Effector memory CD4-positive, alpha-beta T cell (primary cell): ENCODE measurements at regions not wholly inside any gene's neighbourhood (a gene's known extent, or its start where the extent isn't known, plus 50 kb on each side); places are given as distances from the start of the nearest gene placed in this dataset.

ENCODE experiments used
- DNase-seq, 3 donors: peaks; one replicate each; pipeline ENCODE4 v3.0.0-alpha.2; 2020
- H3K27ac ChIP-seq: 2 replicates; pipeline ENCODE4 v1.7.0; 2013; ENCODE audit warnings: mild to moderate bottlenecking, low read length, moderate library complexity; ENCODE audit not compliant: insufficient read depth, poor library complexity, severe bottlenecking
- H3K27me3 ChIP-seq: replicated peaks from 2 replicates; pipeline ENCODE4 v1.7.0; 2013; ENCODE audit warnings: mild to moderate bottlenecking, low read length; ENCODE audit not compliant: insufficient read depth, control insufficient read depth, poor library complexity, severe bottlenecking
- H3K36me3 ChIP-seq: 2 replicates; pipeline ENCODE4 v1.7.0; 2013; ENCODE audit warnings: mild to moderate bottlenecking, low read length, moderate library complexity; ENCODE audit not compliant: control insufficient read depth, insufficient read depth
- H3K4me1 ChIP-seq: 2 replicates; pipeline ENCODE4 v1.7.0; 2013; ENCODE audit warnings: low read length, mild to moderate bottlenecking; ENCODE audit not compliant: control insufficient read depth, insufficient read depth, poor library complexity, severe bottlenecking
- H3K4me3 ChIP-seq: 2 replicates; pipeline ENCODE4 v1.7.0; 2013; ENCODE audit warnings: low read length, low read depth, mild to moderate bottlenecking; ENCODE audit not compliant: insufficient read depth, poor library complexity, severe bottlenecking
- H3K9me3 ChIP-seq: 2 replicates; pipeline ENCODE4 v1.7.0; 2013; ENCODE audit warnings: mild to moderate bottlenecking, low read length, moderate library complexity; ENCODE audit not compliant: control insufficient read depth

DNA sequence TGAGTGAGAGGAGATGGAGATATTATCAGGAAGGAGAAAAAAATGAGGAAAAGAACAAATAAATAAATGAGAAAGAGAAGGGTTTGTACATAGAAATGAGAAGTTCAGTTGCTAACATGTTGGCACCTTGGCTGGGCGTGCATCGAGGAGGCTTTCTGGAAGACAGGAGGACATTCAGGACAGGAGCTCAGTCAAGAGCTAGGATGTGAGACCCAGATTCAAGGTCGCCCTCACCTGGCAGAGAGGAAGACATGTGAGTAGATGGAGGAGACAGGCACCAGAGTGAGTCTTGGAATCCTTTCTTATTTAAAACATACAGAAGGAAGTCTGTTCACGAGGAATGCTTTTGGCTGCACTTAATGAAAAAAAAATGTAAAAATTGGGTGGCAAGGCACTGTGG, 640.9 kb downstream of the NPHP4 start:
- Histone ChIP-seq H3K27ac (no peak overlapping the region), H3K9me3 (no peaks in the 10 kb centered on the region), H3K4me3 (no peak overlapping the region), H3K36me3 (no peaks in the 10 kb centered on the region), H3K4me1 (no peaks in the 10 kb centered on the region), H3K27me3 (no peaks in the 10 kb centered on the region)
- DNase-seq, result no peak

DNA sequence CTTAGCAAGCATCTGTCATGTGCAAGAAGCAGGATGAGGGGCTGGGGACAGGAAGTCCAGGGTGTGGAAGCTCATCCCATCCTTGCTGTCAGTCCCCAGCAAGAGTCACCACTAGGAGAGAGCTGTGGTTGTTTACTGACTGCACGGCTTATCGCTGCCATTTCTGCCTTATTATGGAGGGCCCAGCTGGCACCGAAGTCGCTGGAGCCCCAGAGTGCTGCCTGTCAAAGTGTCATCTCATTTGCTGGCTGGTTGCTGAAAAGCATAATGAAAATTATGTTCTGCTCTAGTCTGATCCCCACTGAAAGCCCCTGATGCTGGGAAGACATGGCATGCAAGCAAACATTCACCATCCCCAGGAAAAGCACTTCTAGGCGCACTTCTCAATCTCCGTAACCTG, 642.7 kb downstream of the NPHP4 start:
- no peak for DNase-seq
- no peaks in the 10 kb centered on the region for H3K27me3 ChIP-seq
- no peaks in the 10 kb centered on the region for H3K9me3 ChIP-seq
- no peak overlapping the region for H3K4me3 ChIP-seq
- H3K4me1 ChIP-seq, result no peaks in the 10 kb centered on the region
- H3K36me3 ChIP-seq, result no peaks in the 10 kb centered on the region
- H3K27ac ChIP-seq, result no peak overlapping the region

DNA sequence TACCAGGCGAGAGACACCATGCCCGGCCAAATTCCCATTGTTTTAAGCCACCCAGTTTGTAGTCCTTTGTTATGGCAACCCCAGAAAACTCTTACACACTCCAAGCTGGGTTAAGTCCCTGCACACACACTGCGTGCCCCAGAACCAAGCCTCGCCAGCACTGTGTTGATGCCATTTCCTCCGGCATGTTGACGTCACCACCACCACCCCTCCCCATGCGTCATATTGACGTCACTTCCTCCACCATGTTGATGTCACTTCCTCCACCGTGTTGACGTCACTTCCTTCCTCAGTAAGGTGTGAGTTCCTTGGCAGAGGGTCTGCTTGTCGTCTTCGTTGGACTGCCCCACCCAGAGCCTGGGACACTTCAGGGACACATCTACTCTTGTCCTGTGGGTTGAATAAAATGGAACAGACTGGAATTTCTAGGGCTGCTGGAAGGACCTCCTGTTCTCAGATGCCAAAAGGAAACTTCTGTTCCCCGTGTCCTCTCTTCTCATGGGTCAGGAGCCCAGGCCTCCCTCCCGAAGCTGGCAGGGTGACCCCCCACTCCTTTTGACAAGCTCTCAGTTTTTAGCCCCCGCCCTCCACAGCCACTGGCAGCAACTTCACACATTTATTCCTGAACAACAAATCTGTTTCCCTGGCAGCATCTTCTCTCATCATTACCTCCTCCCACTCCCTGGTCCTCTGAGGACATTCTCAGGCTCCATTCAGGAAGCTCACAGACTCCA, 643.3 kb downstream of the NPHP4 start:
- Histone ChIP-seq H3K9me3 (no peaks in the 10 kb centered on the region), H3K36me3 (no peaks in the 10 kb centered on the region), H3K27ac (no peak overlapping the region), H3K4me3 (no peak overlapping the region), H3K4me1 (no peaks in the 10 kb centered on the region), H3K27me3 (no peaks in the 10 kb centered on the region)
- DNase-seq, result no peak

- Histone ChIP-seq H3K27ac (no peak overlapping the region), H3K4me1 (no peaks in the 10 kb centered on the region), H3K4me3 (no peak overlapping the region), H3K27me3 (no peaks in the 10 kb centered on the region), H3K9me3 (no peaks in the 10 kb centered on the region), H3K36me3 (no peaks in the 10 kb centered on the region)
- no peak for DNase-seq
Measured at GRCh38 chr1:5347726-5348125, 644.5 kb downstream of the NPHP4 start.

GRCh38 chr1:5345556-5345955, 646.7 kb downstream of the NPHP4 start:
- Histone ChIP-seq H3K27me3 (no peaks in the 10 kb centered on the region), H3K27ac (no peak overlapping the region), H3K4me1 (no peaks in the 10 kb centered on the region), H3K36me3 (no peaks in the 10 kb centered on the region), H3K4me3 (no peak overlapping the region), H3K9me3 (no peaks in the 10 kb centered on the region)
- no peak for DNase-seq

- Histone ChIP-seq H3K27me3 (no peaks in the 10 kb centered on the region), H3K4me1 (no peaks in the 10 kb centered on the region), H3K36me3 (no peaks in the 10 kb centered on the region), H3K9me3 (no peaks in the 10 kb centered on the region), H3K27ac (no peak overlapping the region), H3K4me3 (no peak overlapping the region)
- no peak for DNase-seq
Measured at GRCh38 chr1:5343256-5344020, 648.8 kb downstream of the NPHP4 start.

DNA sequence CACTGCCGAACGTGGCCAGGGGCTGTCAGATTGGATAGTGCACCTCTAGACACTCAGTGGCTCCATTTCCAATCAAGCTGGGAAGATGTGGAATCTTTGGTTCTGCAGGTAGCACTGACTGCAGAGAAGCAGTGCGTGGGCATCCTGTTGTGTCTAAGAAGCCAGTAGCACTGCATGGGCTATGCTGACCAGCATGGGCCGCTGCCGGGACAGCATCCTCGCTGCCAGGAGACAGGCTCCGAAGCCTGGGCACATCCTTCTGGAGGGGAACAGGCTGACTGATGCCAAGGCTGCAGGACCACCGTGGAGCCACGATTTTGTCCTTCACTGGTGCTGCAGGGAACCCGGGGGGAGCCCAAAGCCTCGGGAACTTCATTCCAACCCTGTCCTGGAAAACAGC, 649.4 kb downstream of the NPHP4 start:
- no peak overlapping the region for H3K27ac ChIP-seq
- DNase-seq, result no peak
- no peaks in the 10 kb centered on the region for H3K27me3 ChIP-seq
- no peaks in the 10 kb centered on the region for H3K4me1 ChIP-seq
- no peak overlapping the region for H3K4me3 ChIP-seq
- H3K36me3 ChIP-seq, result no peaks in the 10 kb centered on the region
- H3K9me3 ChIP-seq, result no peaks in the 10 kb centered on the region

DNA sequence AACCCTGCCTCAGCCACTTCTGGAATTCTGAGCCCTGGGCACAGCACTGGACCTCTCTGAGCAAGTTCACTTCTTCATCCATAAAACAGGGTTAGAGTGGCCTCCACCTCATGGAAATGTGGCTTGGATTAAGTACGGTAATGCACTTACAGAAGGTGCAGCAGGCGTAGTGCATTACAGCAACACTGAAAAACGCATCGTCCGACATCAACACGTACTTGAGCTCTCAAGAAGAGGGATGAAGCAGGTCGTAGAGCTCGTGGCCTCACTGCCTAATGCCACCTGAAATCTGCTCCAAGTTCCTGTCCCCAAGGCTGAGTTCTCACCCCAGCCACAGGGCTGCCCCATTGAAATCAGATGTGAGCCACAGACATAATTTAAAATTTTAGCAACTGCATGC, 650.1 kb downstream of the NPHP4 start:
- H3K36me3 ChIP-seq, result no peaks in the 10 kb centered on the region
- no peak overlapping the region for H3K27ac ChIP-seq
- no peaks in the 10 kb centered on the region for H3K9me3 ChIP-seq
- no peaks in the 10 kb centered on the region for H3K4me1 ChIP-seq
- DNase-seq, result no peak
- H3K27me3 ChIP-seq, result no peaks in the 10 kb centered on the region
- no peak overlapping the region for H3K4me3 ChIP-seq

DNA sequence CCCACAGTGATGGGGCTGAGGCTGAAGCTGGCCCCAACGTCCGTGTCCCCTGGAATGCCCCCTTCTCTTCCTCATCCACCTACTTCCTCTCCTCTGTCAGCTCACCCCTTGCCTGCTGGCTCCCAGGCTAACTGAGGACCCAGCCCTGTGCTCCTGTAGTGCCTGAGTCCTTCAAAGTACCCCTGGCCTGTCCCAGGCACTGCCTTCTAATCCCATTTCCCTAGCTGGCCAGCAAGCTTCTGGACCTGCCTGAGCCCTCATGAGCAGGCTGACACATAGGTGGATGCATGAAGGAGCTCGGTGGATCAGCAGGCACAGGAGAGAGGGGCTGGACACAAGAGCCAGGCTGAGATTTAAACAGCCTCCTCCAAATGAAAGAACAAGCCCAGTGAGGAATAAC, 650.8 kb downstream of the NPHP4 start:
- Histone ChIP-seq H3K27ac (no peak overlapping the region), H3K9me3 (no peaks in the 10 kb centered on the region), H3K4me3 (no peak overlapping the region)

DNA sequence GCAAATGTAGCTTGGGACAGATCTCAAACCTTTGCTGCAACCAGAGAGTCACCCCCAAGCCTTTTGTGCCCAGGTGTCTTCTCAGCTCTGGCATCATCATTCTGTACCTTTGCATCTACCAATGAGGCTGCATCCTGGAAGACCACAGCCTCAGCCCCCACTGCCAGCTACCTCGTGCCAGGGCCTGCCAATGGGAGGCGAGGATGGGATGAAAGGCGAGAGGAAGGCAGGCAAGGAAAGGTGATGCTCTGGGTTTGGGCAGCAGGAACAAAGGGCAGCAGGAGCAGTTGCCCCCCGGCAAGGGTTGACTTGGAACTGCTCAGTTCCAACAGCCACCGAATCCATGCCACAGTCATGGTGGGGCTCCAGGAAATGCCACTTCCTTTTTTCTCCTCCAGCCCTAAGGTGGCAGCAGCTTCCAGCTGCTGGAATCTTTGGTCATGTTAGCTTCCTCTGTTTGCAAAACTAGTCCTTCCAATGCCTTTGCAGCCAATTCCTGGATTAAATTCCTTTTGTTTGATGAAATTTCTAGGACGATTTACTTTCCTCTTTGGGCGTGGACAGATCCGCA, 651.6 kb downstream of the NPHP4 start:
- Histone ChIP-seq H3K27ac (no peak overlapping the region), H3K27me3 (no peaks in the 10 kb centered on the region), H3K4me3 (no peak overlapping the region), H3K36me3 (no peaks in the 10 kb centered on the region), H3K4me1 (no peaks in the 10 kb centered on the region), H3K9me3 (no peaks in the 10 kb centered on the region)
- DNase-seq, result no peak

More for the DNA sequence above, 650.8 kb downstream of the NPHP4 start:
- Histone ChIP-seq H3K4me1 (no peaks in the 10 kb centered on the region), H3K27me3 (no peaks in the 10 kb centered on the region), H3K36me3 (no peaks in the 10 kb centered on the region)
- no peak for DNase-seq
